ENCODE measurements at regions not wholly inside any gene's neighbourhood (a gene's known extent, or its start where the extent isn't known, plus 50 kb on each side); places are given as distances from the start of the nearest gene placed in this dataset.
A peak's percentile ranks its signal among the peaks of the same experiment; 100 is the strongest.
"Not testable (repeated sequence)": the region's sequence is repeated elsewhere in the genome, so short reads cannot be mapped to it uniquely, and the experiment has no call there.

- no peak for DNase-seq
- no peaks in the 10 kb centered on the region for H3K4me1 ChIP-seq (ENCODE audit: control insufficient read depth, insufficient read depth, low read length)
- H3K4me3 ChIP-seq (ENCODE audit: low read length), result no peak overlapping the region
- no peak overlapping the region for H3K27ac ChIP-seq (ENCODE audit: low read length)
- no peaks in the 10 kb centered on the region for H3K9me3 ChIP-seq (replicated peaks; ENCODE audit: control insufficient read depth, low read depth, low read length)
- no peaks in the 10 kb centered on the region for H3K36me3 ChIP-seq (ENCODE audit: control insufficient read depth, insufficient read depth, low read length)
- WGBS (ENCODE audit: insufficient coverage), result 66% methylated on average over 5 of the region's 8 CpGs
- H3K27me3 ChIP-seq (ENCODE audit: control insufficient read depth, insufficient read depth, low read length), result no peaks in the 10 kb centered on the region
Observed at GRCh38 chr10:21388589-21388988, 136.9 kb downstream of the SKIDA1 start.

GRCh38 chr10:21387868-21388267 lies 137.6 kb downstream of the SKIDA1 start:
- Histone ChIP-seq H3K27ac (ENCODE audit: low read length) (no peak overlapping the region), H3K4me1 (ENCODE audit: control insufficient read depth, insufficient read depth, low read length) (no peaks in the 10 kb centered on the region), H3K9me3 (replicated peaks; ENCODE audit: control insufficient read depth, low read depth, low read length) (no peaks in the 10 kb centered on the region), H3K4me3 (ENCODE audit: low read length) (no peak overlapping the region), H3K36me3 (ENCODE audit: control insufficient read depth, insufficient read depth, low read length) (no peaks in the 10 kb centered on the region), H3K27me3 (ENCODE audit: control insufficient read depth, insufficient read depth, low read length) (no peaks in the 10 kb centered on the region)
- no peak for DNase-seq
- 73% methylated on average over 4 of the region's 11 CpGs for WGBS (ENCODE audit: insufficient coverage)

- Histone ChIP-seq H3K9me3 (replicated peaks; ENCODE audit: control insufficient read depth, low read depth, low read length) (no peaks in the 10 kb centered on the region), H3K4me1 (ENCODE audit: control insufficient read depth, insufficient read depth, low read length) (no peaks in the 10 kb centered on the region), H3K4me3 (ENCODE audit: low read length) (no peak overlapping the region), H3K27ac (ENCODE audit: low read length) (no peak overlapping the region), H3K27me3 (ENCODE audit: control insufficient read depth, insufficient read depth, low read length) (no peaks in the 10 kb centered on the region), H3K36me3 (ENCODE audit: control insufficient read depth, insufficient read depth, low read length) (no peaks in the 10 kb centered on the region)
- WGBS (ENCODE audit: insufficient coverage), result 60% methylated on average over 1 of the region's 5 CpGs
- no peak for DNase-seq
Observed at GRCh38 chr10:21385996-21386585, 139.4 kb downstream of the SKIDA1 start.

GRCh38 chr10:21385536-21385935 lies 139.9 kb downstream of the SKIDA1 start:
- H3K27ac ChIP-seq (ENCODE audit: low read length), result no peak overlapping the region
- no peak overlapping the region for H3K4me3 ChIP-seq (ENCODE audit: low read length)
- no peaks in the 10 kb centered on the region for H3K36me3 ChIP-seq (ENCODE audit: control insufficient read depth, insufficient read depth, low read length)
- no peaks in the 10 kb centered on the region for H3K27me3 ChIP-seq (ENCODE audit: control insufficient read depth, insufficient read depth, low read length)
- DNase-seq, result peak; percentile 62
- no peaks in the 10 kb centered on the region for H3K9me3 ChIP-seq (replicated peaks; ENCODE audit: control insufficient read depth, low read depth, low read length)
- no peaks in the 10 kb centered on the region for H3K4me1 ChIP-seq (ENCODE audit: control insufficient read depth, insufficient read depth, low read length)
- WGBS (ENCODE audit: insufficient coverage), result 20% methylated on average over 1 of the region's 1 CpG

GRCh38 chr10:21379143-21379542 lies 146.3 kb downstream of the SKIDA1 start:
- no CpG with 5 or more reads among the region's 3 CpGs for WGBS (ENCODE audit: insufficient coverage)

GRCh38 chr10:21375274-21375673 lies 150.2 kb downstream of the SKIDA1 start:
- H3K4me1 ChIP-seq (ENCODE audit: control insufficient read depth, insufficient read depth, low read length); H3K4me3 ChIP-seq (ENCODE audit: low read length); H3K27me3 ChIP-seq (ENCODE audit: control insufficient read depth, insufficient read depth, low read length); DNase-seq; H3K36me3 ChIP-seq (ENCODE audit: control insufficient read depth, insufficient read depth, low read length); H3K27ac ChIP-seq (ENCODE audit: low read length); H3K9me3 ChIP-seq (replicated peaks; ENCODE audit: control insufficient read depth, low read depth, low read length): not testable (repeated sequence)
- WGBS (ENCODE audit: insufficient coverage), result no CpG with 5 or more reads among the region's 2 CpGs

More at GRCh38 chr10:21379143-21379542, 146.3 kb downstream of the SKIDA1 start:
- Histone ChIP-seq H3K4me1 (ENCODE audit: control insufficient read depth, insufficient read depth, low read length) (no peaks in the 10 kb centered on the region), H3K27ac (ENCODE audit: low read length) (no peak overlapping the region), H3K9me3 (replicated peaks; ENCODE audit: control insufficient read depth, low read depth, low read length) (no peaks in the 10 kb centered on the region), H3K4me3 (ENCODE audit: low read length) (no peak overlapping the region), H3K36me3 (ENCODE audit: control insufficient read depth, insufficient read depth, low read length) (no peaks in the 10 kb centered on the region), H3K27me3 (ENCODE audit: control insufficient read depth, insufficient read depth, low read length) (no peaks in the 10 kb centered on the region)
- DNase-seq, result no peak

- H3K9me3 ChIP-seq (replicated peaks; ENCODE audit: control insufficient read depth, low read depth, low read length); H3K36me3 ChIP-seq (ENCODE audit: control insufficient read depth, insufficient read depth, low read length); H3K4me1 ChIP-seq (ENCODE audit: control insufficient read depth, insufficient read depth, low read length); DNase-seq; H3K4me3 ChIP-seq (ENCODE audit: low read length); H3K27ac ChIP-seq (ENCODE audit: low read length); H3K27me3 ChIP-seq (ENCODE audit: control insufficient read depth, insufficient read depth, low read length): not testable (repeated sequence)
- WGBS (ENCODE audit: insufficient coverage), result 100% methylated on average over 1 of the region's 3 CpGs
Observed at GRCh38 chr10:21373881-21374280, 151.6 kb downstream of the SKIDA1 start.

- peak overlapping the region; percentile 75 for H3K27ac ChIP-seq (ENCODE audit: low read length)
- peaks cover 9% of the 10 kb centered on the region for H3K4me1 ChIP-seq (ENCODE audit: control insufficient read depth, insufficient read depth, low read length)
- no peaks in the 10 kb centered on the region for H3K27me3 ChIP-seq (ENCODE audit: control insufficient read depth, insufficient read depth, low read length)
- no peaks in the 10 kb centered on the region for H3K9me3 ChIP-seq (replicated peaks; ENCODE audit: control insufficient read depth, low read depth, low read length)
- H3K4me3 ChIP-seq (ENCODE audit: low read length), result peak overlapping the region; percentile 8
- DNase-seq, result peak; percentile 95
- H3K36me3 ChIP-seq (ENCODE audit: control insufficient read depth, insufficient read depth, low read length), result no peaks in the 10 kb centered on the region
- no CpG with 5 or more reads among the region's 4 CpGs for WGBS (ENCODE audit: insufficient coverage)
Observed at GRCh38 chr10:21372651-21373410, 152.7 kb downstream of the SKIDA1 start.

- no peaks in the 10 kb centered on the region for H3K27me3 ChIP-seq (ENCODE audit: control insufficient read depth, insufficient read depth, low read length)
- H3K4me1 ChIP-seq (ENCODE audit: control insufficient read depth, insufficient read depth, low read length), result peaks cover 16% of the 10 kb centered on the region
- H3K36me3 ChIP-seq (ENCODE audit: control insufficient read depth, insufficient read depth, low read length), result no peaks in the 10 kb centered on the region
- no peak overlapping the region for H3K27ac ChIP-seq (ENCODE audit: low read length)
- no peaks in the 10 kb centered on the region for H3K9me3 ChIP-seq (replicated peaks; ENCODE audit: control insufficient read depth, low read depth, low read length)
- no peak overlapping the region for H3K4me3 ChIP-seq (ENCODE audit: low read length)
- no peak for DNase-seq
- WGBS (ENCODE audit: insufficient coverage), result no CpG with 5 or more reads among the region's 2 CpGs
Observed at GRCh38 chr10:21369697-21370096, 155.8 kb downstream of the SKIDA1 start.

GRCh38 chr10:21368728-21369425 lies 156.6 kb downstream of the SKIDA1 start:
- no peak overlapping the region for H3K4me3 ChIP-seq (ENCODE audit: low read length)
- DNase-seq, result peak; percentile 48

More at GRCh38 chr10:21368728-21369425, 156.6 kb downstream of the SKIDA1 start:
- peaks cover 23% of the 10 kb centered on the region for H3K4me1 ChIP-seq (ENCODE audit: control insufficient read depth, insufficient read depth, low read length)
- no peaks in the 10 kb centered on the region for H3K9me3 ChIP-seq (replicated peaks; ENCODE audit: control insufficient read depth, low read depth, low read length)
- H3K27ac ChIP-seq (ENCODE audit: low read length), result no peak overlapping the region
- 50% methylated on average over 3 of the region's 9 CpGs for WGBS (ENCODE audit: insufficient coverage)
- H3K36me3 ChIP-seq (ENCODE audit: control insufficient read depth, insufficient read depth, low read length), result no peaks in the 10 kb centered on the region
- no peaks in the 10 kb centered on the region for H3K27me3 ChIP-seq (ENCODE audit: control insufficient read depth, insufficient read depth, low read length)
